SK-N-SH treated with all-trans-retinoic acid at 6 μM for 48 hours (cell line): ENCODE measurements at regions not wholly inside any gene's neighbourhood (a gene's known extent, or its start where the extent isn't known, plus 50 kb on each side); places are given as distances from the start of the nearest gene placed in this dataset.

Experiments used
- ATAC-seq: fragments of 200-7000 bp; cut with Tn5 transposase; 3 replicates; pipeline ENCODE4 v1.9.1; 2020; ENCODE audit warnings: mild to moderate bottlenecking, moderate library complexity
- ARNTL ChIP-seq: fragments of 450-650 bp; formaldehyde crosslinking; IDR thresholded peaks from 2 replicates; pipeline ENCODE4 v1.5.0; 2020; ENCODE audit warnings: low read depth, mild to moderate bottlenecking, moderate library complexity, borderline replicate concordance
- BACH2 ChIP-seq: fragments of 250-450 bp; sonication (Bioruptor Pico); IDR thresholded peaks from 2 replicates; pipeline ENCODE4 v1.9.0; 2021; ENCODE audit warnings: mild to moderate bottlenecking, borderline replicate concordance
- CSDC2 ChIP-seq: fragments of 250-450 bp; sonication (Bioruptor Pico); IDR thresholded peaks from 2 replicates; pipeline ENCODE4 v1.5.0; 2020; ENCODE audit warnings: mild to moderate bottlenecking, moderate library complexity
- ESRRG ChIP-seq: fragments of 250-450 bp; sonication (Bioruptor Pico); IDR thresholded peaks from 2 replicates; pipeline ENCODE4 v1.6.1; 2021; ENCODE audit warnings: mild to moderate bottlenecking
- GLIS3 ChIP-seq: fragments of 250-450 bp; sonication (Bioruptor Pico); IDR thresholded peaks from 2 replicates; pipeline ENCODE4 v1.5.0; 2020; ENCODE audit warnings: mild to moderate bottlenecking, moderate library complexity
- ISL1 ChIP-seq: fragments of 250-450 bp; sonication (Bioruptor Pico); IDR thresholded peaks from 2 replicates; pipeline ENCODE4 v2.1.2; 2022; ENCODE audit warnings: mild to moderate bottlenecking, moderate library complexity
- OSR1 ChIP-seq: fragments of 250-450 bp; sonication (Bioruptor Pico); IDR thresholded peaks from 2 replicates; pipeline ENCODE4 v1.8.0; 2022; ENCODE audit warnings: moderate library complexity, mild to moderate bottlenecking, inconsistent platforms
- PPARA ChIP-seq: fragments of 250-450 bp; sonication (Bioruptor Pico); IDR thresholded peaks from 2 replicates; pipeline ENCODE4 v1.5.0; 2020; ENCODE audit warnings: mild to moderate bottlenecking, borderline replicate concordance
- RARB ChIP-seq: fragments of 250-450 bp; sonication (Bioruptor Pico); IDR thresholded peaks from 2 replicates; pipeline ENCODE4 v1.8.0; 2021; ENCODE audit warnings: mild to moderate bottlenecking, moderate library complexity
- TCF4 ChIP-seq: fragments of 250-450 bp; sonication (Bioruptor Pico); IDR thresholded peaks from 2 replicates; pipeline ENCODE4 v1.8.0; 2021; ENCODE audit warnings: mild to moderate bottlenecking, moderate library complexity, borderline replicate concordance
- TOX ChIP-seq: fragments of 250-450 bp; sonication (Bioruptor Pico); IDR thresholded peaks from 2 replicates; pipeline ENCODE4 v1.8.0; 2021; ENCODE audit warnings: mild to moderate bottlenecking, moderate library complexity, borderline replicate concordance
- TSHZ2 ChIP-seq: fragments of 250-450 bp; sonication (Bioruptor Pico); IDR thresholded peaks from 2 replicates; pipeline ENCODE4 v1.5.0; 2020; ENCODE audit warnings: mild to moderate bottlenecking, moderate library complexity
- ZC3H10 ChIP-seq: fragments of 250-450 bp; sonication (Bioruptor Pico); IDR thresholded peaks from 2 replicates; pipeline ENCODE4 v1.5.1; 2021; ENCODE audit warnings: mild to moderate bottlenecking, moderate library complexity
- ZFP3 ChIP-seq: fragments of 250-450 bp; sonication (Bioruptor Pico); IDR thresholded peaks from 2 replicates; pipeline ENCODE4 v1.5.0; 2020; ENCODE audit warnings: mild to moderate bottlenecking, moderate library complexity
- ZFP30 ChIP-seq: fragments of 450-650 bp; formaldehyde crosslinking; IDR thresholded peaks from 2 replicates; pipeline ENCODE4 v1.5.0; 2022; ENCODE audit warnings: mild to moderate bottlenecking, moderate library complexity
- ZNF565 ChIP-seq: fragments of 450-650 bp; formaldehyde crosslinking; conservative IDR thresholded peaks from 2 replicates; pipeline ENCODE4 v1.5.0; 2020; ENCODE audit warnings: low read depth, mild to moderate bottlenecking, moderate library complexity
- ZNF70 ChIP-seq: fragments of 450-650 bp; formaldehyde crosslinking; IDR thresholded peaks from 2 replicates; pipeline ENCODE4 v1.5.0; 2020; ENCODE audit warnings: mild to moderate bottlenecking, moderate library complexity
- ZNF8 ChIP-seq: fragments of 450-650 bp; formaldehyde crosslinking; IDR thresholded peaks from 2 replicates; pipeline ENCODE4 v1.5.0; 2020; ENCODE audit warnings: mild to moderate bottlenecking, moderate library complexity
- TF ChIP-seq, protein P1 (sequence below): fragments of 250-450 bp; sonication (Bioruptor Pico); IDR thresholded peaks from 2 replicates; pipeline ENCODE4 v1.5.1; 2021; ENCODE audit warnings: mild to moderate bottlenecking, moderate library complexity
- TF ChIP-seq, protein P2 (sequence below): fragments of 250-450 bp; sonication (Bioruptor Pico); IDR thresholded peaks from 2 replicates; pipeline ENCODE4 v1.8.0; 2020; ENCODE audit warnings: mild to moderate bottlenecking, moderate library complexity, borderline replicate concordance
- TF ChIP-seq, protein P3 (sequence below): fragments of 250-450 bp; sonication (Bioruptor Pico); IDR thresholded peaks from 2 replicates; pipeline ENCODE4 v1.5.1; 2020; ENCODE audit warnings: low read depth, mild to moderate bottlenecking, moderate library complexity

DNA sequence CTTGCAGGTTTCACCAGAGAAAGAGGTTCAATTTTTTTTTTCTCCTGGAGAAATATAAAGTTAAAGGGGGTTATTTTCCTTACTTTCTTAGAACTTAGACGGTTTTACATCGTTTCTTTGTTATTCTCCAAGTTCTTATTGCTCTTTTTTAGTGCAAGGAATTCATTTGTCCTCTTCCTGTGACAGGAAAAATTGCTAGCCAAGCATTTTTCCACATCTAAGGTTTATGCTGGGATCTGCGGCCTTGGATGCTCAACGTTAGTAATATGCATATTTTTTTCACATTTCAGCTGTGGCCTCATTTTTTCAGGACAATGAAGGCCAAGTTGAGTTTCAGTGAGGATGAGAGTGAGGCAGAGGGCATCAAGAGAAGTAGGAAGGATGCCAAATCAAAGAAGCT is 948.9 kb downstream of the PCDH19 start:
- ATAC-seq = no peak
- TF ChIP-seq, protein P1, sequence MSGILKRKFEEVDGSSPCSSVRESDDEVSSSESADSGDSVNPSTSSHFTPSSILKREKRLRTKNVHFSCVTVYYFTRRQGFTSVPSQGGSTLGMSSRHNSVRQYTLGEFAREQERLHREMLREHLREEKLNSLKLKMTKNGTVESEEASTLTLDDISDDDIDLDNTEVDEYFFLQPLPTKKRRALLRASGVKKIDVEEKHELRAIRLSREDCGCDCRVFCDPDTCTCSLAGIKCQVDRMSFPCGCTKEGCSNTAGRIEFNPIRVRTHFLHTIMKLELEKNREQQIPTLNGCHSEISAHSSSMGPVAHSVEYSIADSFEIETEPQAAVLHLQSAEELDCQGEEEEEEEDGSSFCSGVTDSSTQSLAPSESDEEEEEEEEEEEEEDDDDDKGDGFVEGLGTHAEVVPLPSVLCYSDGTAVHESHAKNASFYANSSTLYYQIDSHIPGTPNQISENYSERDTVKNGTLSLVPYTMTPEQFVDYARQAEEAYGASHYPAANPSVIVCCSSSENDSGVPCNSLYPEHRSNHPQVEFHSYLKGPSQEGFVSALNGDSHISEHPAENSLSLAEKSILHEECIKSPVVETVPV (CRISPR knock-in tag) = no peak
- TF ChIP-seq ZNF565 (CRISPR knock-in tag) (no peak), TCF4 (CRISPR knock-in tag) (no peak), CSDC2 (no peak), ZFP3 (CRISPR knock-in tag) (no peak), ZNF70 (CRISPR knock-in tag) (no peak), BACH2 (CRISPR knock-in tag) (no peak), ARNTL (CRISPR knock-in tag) (no peak), OSR1 (CRISPR knock-in tag) (no peak), TOX (CRISPR knock-in tag) (no peak), ESRRG (CRISPR knock-in tag) (no peak), ZC3H10 (CRISPR knock-in tag) (no peak), GLIS3 (CRISPR knock-in tag) (no peak), ZFP30 (CRISPR knock-in tag) (no peak), TSHZ2 (CRISPR knock-in tag) (no peak), RARB (CRISPR knock-in tag) (no peak), ISL1 (CRISPR knock-in tag) (no peak)
- TF ChIP-seq, protein P2, sequence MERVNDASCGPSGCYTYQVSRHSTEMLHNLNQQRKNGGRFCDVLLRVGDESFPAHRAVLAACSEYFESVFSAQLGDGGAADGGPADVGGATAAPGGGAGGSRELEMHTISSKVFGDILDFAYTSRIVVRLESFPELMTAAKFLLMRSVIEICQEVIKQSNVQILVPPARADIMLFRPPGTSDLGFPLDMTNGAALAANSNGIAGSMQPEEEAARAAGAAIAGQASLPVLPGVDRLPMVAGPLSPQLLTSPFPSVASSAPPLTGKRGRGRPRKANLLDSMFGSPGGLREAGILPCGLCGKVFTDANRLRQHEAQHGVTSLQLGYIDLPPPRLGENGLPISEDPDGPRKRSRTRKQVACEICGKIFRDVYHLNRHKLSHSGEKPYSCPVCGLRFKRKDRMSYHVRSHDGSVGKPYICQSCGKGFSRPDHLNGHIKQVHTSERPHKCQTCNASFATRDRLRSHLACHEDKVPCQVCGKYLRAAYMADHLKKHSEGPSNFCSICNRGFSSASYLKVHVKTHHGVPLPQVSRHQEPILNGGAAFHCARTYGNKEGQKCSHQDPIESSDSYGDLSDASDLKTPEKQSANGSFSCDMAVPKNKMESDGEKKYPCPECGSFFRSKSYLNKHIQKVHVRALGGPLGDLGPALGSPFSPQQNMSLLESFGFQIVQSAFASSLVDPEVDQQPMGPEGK = no peak

DNA sequence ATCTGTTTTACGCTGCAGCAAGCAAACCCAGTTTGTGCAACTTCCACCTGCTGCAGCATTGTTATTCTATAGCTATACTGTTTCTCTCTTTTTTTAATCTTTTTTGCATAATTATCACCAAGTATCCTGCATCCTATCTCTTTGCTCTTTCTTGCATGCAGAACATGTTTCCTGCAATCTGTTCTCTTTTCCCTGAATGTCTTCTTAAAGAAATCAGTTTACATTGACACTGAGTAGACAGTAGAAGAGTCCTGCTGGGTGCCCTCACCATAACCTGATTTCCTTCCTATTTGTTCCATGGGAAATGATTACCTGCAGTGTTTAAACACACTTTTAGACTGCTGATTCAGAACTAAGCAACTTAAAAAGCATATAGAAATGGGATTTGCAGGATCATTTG is 964.7 kb downstream of the PCDH19 start:
- TF ChIP-seq CSDC2 = no peak
- no peak for TF ChIP-seq ZFP3 (CRISPR knock-in tag)
- TF ChIP-seq, protein P1 (CRISPR knock-in tag) = no peak
- TF ChIP-seq, protein P3, sequence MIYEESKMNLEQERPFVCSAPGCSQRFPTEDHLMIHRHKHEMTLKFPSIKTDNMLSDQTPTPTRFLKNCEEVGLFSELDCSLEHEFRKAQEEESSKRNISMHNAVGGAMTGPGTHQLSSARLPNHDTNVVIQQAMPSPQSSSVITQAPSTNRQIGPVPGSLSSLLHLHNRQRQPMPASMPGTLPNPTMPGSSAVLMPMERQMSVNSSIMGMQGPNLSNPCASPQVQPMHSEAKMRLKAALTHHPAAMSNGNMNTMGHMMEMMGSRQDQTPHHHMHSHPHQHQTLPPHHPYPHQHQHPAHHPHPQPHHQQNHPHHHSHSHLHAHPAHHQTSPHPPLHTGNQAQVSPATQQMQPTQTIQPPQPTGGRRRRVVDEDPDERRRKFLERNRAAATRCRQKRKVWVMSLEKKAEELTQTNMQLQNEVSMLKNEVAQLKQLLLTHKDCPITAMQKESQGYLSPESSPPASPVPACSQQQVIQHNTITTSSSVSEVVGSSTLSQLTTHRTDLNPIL = no peak
- TF ChIP-seq OSR1 (CRISPR knock-in tag) = no peak
- TF ChIP-seq ZNF70 (CRISPR knock-in tag) = no peak
- TF ChIP-seq ZFP30 (CRISPR knock-in tag) = no peak
- no peak for TF ChIP-seq PPARA (CRISPR knock-in tag)
- no peak for TF ChIP-seq ZNF565 (CRISPR knock-in tag)
- no peak for TF ChIP-seq ZC3H10 (CRISPR knock-in tag)
- TF ChIP-seq, protein P2 = no peak
- TF ChIP-seq ZNF8 (CRISPR knock-in tag) = no peak
- ATAC-seq = no peak
